Liver (tissue), 7 donors: ENCODE measurements at regions not wholly inside any gene's neighbourhood (a gene's known extent, or its start where the extent isn't known, plus 50 kb on each side); places are given as distances from the start of the nearest gene placed in this dataset.
"Not testable (repeated sequence)": the region's sequence is repeated elsewhere in the genome, so short reads cannot be mapped to it uniquely, and the experiment has no call there.

ENCODE experiments used
- DNase-seq: peaks from one replicate; pipeline ENCODE4 v3.0.0-alpha.2; 2017; ENCODE audit warnings: low spot score
- H3K27ac ChIP-seq, 2 donors: one replicate each; pipeline ENCODE4 v1.7.0; 2013; ENCODE audit warnings: inconsistent platforms in 2 of 2, low read length in 2 of 2, control low read depth in 1 of 2, low read depth in 1 of 2, mild to moderate bottlenecking in 1 of 2
- H3K27me3 ChIP-seq, 4 donors: one replicate each; pipeline versions ENCODE4 v1.6.1 to v1.7.0; 2013; ENCODE audit warnings: low read length in 3 of 4, inconsistent platforms in 1 of 4, mild to moderate bottlenecking in 1 of 4, moderate library complexity in 1 of 4; ENCODE audit not compliant: control insufficient read depth in 4 of 4, insufficient read depth in 4 of 4
- H3K36me3 ChIP-seq, 4 donors: one replicate each; pipeline versions ENCODE4 v1.6.1 to v1.7.0; 2013; ENCODE audit warnings: low read length in 3 of 4, mild to moderate bottlenecking in 3 of 4, low read depth in 1 of 4, moderate library complexity in 1 of 4; ENCODE audit not compliant: control insufficient read depth in 4 of 4, insufficient read depth in 3 of 4
- H3K4me1 ChIP-seq, 4 donors: one replicate each; pipeline versions ENCODE4 v1.6.1 to v1.7.0; 2013; ENCODE audit warnings: low read length in 3 of 4, mild to moderate bottlenecking in 3 of 4, moderate library complexity in 1 of 4; ENCODE audit not compliant: control insufficient read depth in 4 of 4, insufficient read depth in 4 of 4
- H3K4me3 ChIP-seq, 3 donors: one replicate each; pipeline versions ENCODE4 v1.6.1 to v1.7.0; 2013; ENCODE audit warnings: low read length in 3 of 3, control low read depth in 1 of 3, low read depth in 1 of 3, mild to moderate bottlenecking in 1 of 3
- H3K9ac ChIP-seq, 2 donors: one replicate each; pipeline ENCODE4 v1.7.0; 2013; ENCODE audit warnings: low read length in 2 of 2, mild to moderate bottlenecking in 2 of 2, moderate library complexity in 2 of 2, control low read depth in 1 of 2, low read depth in 1 of 2
- H3K9me3 ChIP-seq, 4 donors: one replicate each; pipeline versions ENCODE4 v1.6.1 to v1.7.0; 2013; ENCODE audit warnings: low read length in 3 of 4; ENCODE audit not compliant: control insufficient read depth in 4 of 4
- EGR1 ChIP-seq, 2 donors: IDR thresholded peaks; 2 replicates each; pipeline ENCODE4 v1.6.1; 2016 to 2018; ENCODE audit warnings: antibody characterized with exemption in 2 of 2, low read depth in 2 of 2
- FOXA1 ChIP-seq: IDR thresholded peaks from 2 replicates; pipeline ENCODE4 v1.6.1; 2016; ENCODE audit warnings: antibody characterized with exemption
- HNF4A ChIP-seq, 2 donors: conservative IDR thresholded peaks; 2 replicates each; pipeline ENCODE4 v1.6.1; 2016; ENCODE audit warnings: antibody characterized with exemption in 2 of 2, mild to moderate bottlenecking in 2 of 2
- HNF4G ChIP-seq: IDR thresholded peaks from 2 replicates; pipeline ENCODE4 v1.6.1; 2016; ENCODE audit warnings: antibody characterized with exemption
- JUND ChIP-seq, 2 donors: IDR thresholded peaks; 2 replicates each; pipeline ENCODE4 v1.6.1; 2016; ENCODE audit warnings: antibody characterized with exemption in 2 of 2
- RXRA ChIP-seq, 2 donors: IDR thresholded peaks; 2 replicates each; pipeline ENCODE4 v1.6.1; 2017 to 2018; ENCODE audit warnings: antibody characterized with exemption in 2 of 2, mild to moderate bottlenecking in 1 of 2
- SP1 ChIP-seq: IDR thresholded peaks from 2 replicates; pipeline ENCODE4 v1.6.1; 2018; ENCODE audit warnings: antibody characterized with exemption, mild to moderate bottlenecking
- TAF1 ChIP-seq: conservative IDR thresholded peaks from 2 replicates; pipeline ENCODE4 v1.6.1; 2016; ENCODE audit warnings: antibody characterized with exemption, mild to moderate bottlenecking
- WGBS: extraction: QIAGEN DNeasy Blood & Tissue Kit; methylation state at CpG from one replicate; pipeline ENCODE4 v1.1.7; 2013; 5-methylcytosine and 5-hydroxymethylcytosine counted together
- TF ChIP-seq, protein P1 (sequence below): IDR thresholded peaks from 2 replicates; pipeline ENCODE4 v1.6.1; 2016; ENCODE audit warnings: antibody characterized with exemption
- TF ChIP-seq, protein P2 (sequence below): IDR thresholded peaks from 2 replicates; pipeline ENCODE4 v1.6.1; 2016; ENCODE audit warnings: antibody characterized with exemption
- TF ChIP-seq, protein P3 (sequence below): IDR thresholded peaks from 2 replicates; pipeline ENCODE4 v1.6.1; 2016; ENCODE audit warnings: antibody characterized with exemption
- TF ChIP-seq, protein P4 (sequence below): IDR thresholded peaks from 2 replicates; pipeline ENCODE4 v1.6.1; 2016; ENCODE audit warnings: antibody characterized with exemption, mild to moderate bottlenecking
- donor health status: healthy.
- donor health status: healthy.
- donor health status: healthy.
- donor health status: healthy.

DNA sequence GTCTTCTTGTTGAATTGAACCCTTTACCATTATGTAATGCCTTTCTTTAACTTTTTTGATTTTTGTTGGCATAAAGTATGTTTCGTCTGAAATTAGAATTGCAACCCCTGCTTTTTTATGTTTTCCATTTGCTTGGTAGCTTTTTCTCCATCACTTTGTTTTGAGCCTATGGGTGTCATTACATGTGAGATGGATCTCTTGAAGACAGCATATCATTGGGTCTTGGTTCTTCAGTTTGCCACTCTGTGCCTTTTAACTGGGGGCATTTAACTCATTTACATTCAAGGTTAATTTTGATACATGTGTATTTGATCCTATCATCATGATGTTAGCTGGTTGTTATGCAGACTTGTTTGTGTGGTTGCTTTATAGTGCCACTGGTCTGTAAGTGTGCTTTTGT is 489.4 kb upstream of the TNP1 start:
- H3K9ac ChIP-seq = no peak overlapping the region
- H3K27me3 ChIP-seq = no peaks in the 10 kb centered on the region
- 5% methylated on average over 1 of the region's 1 CpG for WGBS
- DNase-seq = no peak
- no peak overlapping the region for H3K27ac ChIP-seq
- no peaks in the 10 kb centered on the region for H3K36me3 ChIP-seq
- no peak overlapping the region for H3K4me3 ChIP-seq
- no peak for TF ChIP-seq SP1
- TF ChIP-seq, protein P1, sequence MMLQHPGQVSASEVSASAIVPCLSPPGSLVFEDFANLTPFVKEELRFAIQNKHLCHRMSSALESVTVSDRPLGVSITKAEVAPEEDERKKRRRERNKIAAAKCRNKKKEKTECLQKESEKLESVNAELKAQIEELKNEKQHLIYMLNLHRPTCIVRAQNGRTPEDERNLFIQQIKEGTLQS = no peak
- no peak for TF ChIP-seq EGR1 (IDR thresholded peaks at IDR 0.05; ENCODE audit: low read depth in 2 of 2)
- no peak for TF ChIP-seq HNF4G
- TF ChIP-seq TAF1 = no peak
- TF ChIP-seq, protein P2, sequence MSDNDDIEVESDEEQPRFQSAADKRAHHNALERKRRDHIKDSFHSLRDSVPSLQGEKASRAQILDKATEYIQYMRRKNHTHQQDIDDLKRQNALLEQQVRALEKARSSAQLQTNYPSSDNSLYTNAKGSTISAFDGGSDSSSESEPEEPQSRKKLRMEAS = no peak
- TF ChIP-seq, protein P3, sequence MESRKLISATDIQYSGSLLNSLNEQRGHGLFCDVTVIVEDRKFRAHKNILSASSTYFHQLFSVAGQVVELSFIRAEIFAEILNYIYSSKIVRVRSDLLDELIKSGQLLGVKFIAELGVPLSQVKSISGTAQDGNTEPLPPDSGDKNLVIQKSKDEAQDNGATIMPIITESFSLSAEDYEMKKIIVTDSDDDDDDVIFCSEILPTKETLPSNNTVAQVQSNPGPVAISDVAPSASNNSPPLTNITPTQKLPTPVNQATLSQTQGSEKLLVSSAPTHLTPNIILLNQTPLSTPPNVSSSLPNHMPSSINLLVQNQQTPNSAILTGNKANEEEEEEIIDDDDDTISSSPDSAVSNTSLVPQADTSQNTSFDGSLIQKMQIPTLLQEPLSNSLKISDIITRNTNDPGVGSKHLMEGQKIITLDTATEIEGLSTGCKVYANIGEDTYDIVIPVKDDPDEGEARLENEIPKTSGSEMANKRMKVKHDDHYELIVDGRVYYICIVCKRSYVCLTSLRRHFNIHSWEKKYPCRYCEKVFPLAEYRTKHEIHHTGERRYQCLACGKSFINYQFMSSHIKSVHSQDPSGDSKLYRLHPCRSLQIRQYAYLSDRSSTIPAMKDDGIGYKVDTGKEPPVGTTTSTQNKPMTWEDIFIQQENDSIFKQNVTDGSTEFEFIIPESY = no peak
- H3K9me3 ChIP-seq = peaks cover 0 to 5% (median 0%) of the 10 kb centered on the region in 4 donors
- H3K4me1 ChIP-seq = no peaks in the 10 kb centered on the region

DNA sequence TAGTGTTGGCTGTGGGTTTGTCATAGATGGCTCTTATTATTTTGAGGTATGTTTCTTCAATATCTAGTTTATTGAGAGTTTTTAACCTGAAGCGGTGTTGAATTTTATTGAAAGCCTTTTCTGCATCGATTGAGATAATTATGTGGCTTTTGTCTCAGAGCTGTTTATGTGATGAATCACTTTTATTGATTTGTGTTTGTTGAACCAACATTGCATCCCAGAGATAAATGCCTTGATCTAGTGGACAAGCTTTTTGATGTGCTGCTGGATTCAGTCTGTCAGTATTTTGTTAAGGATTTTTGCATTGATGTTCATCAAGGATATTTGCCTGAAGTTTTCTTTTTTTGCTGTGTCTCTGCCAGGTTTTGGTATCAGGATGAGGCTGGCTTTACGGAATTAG is 487.8 kb upstream of the TNP1 start:
- H3K9me3 ChIP-seq, H3K27me3 ChIP-seq, H3K4me1 ChIP-seq, H3K27ac ChIP-seq, H3K9ac ChIP-seq, DNase-seq, H3K4me3 ChIP-seq, H3K36me3 ChIP-seq: not testable (repeated sequence)
- 22% methylated on average over 3 of the region's 3 CpGs for WGBS

DNA sequence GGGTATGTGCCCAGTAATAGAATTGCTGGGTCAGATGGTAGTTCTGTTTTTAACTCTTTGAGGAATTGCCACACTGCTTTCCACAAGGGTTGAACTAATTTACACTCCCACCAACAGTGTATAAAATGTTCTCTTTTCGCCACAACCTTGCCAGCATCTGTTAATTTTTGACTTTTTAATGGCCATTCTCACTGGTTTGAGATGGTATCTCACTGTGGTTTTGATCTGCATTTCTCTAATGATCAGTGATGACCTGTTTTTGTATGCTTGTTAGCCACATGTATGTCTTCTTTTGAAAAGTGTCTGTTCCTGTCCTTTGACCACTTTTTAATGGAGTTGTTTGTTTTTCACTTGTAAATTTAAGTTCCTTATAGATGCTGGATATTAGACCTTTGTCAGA is 486.2 kb upstream of the TNP1 start:
- not testable (repeated sequence) for H3K9me3 ChIP-seq, H3K27me3 ChIP-seq, H3K36me3 ChIP-seq, DNase-seq, H3K4me1 ChIP-seq, H3K4me3 ChIP-seq, H3K27ac ChIP-seq, H3K9ac ChIP-seq
- WGBS = 84% methylated on average over 1 of the region's 1 CpG

DNA sequence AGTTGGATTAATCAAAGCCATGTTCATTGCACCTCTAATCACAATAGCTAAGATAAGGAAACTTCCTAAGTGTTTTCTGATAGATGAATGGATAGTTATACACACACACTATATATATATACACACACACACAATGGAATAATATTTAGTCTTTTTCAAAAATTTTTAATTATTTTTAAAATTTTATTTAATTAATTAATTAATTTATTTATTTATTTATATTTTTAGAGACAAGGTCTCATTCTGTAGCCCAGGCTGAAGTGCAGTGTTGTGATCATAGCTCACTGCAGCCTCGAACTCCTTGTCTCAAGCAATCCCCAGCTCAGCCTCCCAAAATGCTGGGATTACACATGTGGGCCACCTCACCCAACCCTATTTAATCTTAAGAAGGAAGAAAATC is 481.0 kb upstream of the TNP1 start:
- Histone ChIP-seq H3K27ac (no peak overlapping the region), H3K27me3 (no peaks in the 10 kb centered on the region), H3K9ac (no peak overlapping the region), H3K36me3 (no peaks in the 10 kb centered on the region), H3K4me1 (no peaks in the 10 kb centered on the region), H3K4me3 (no peak overlapping the region), H3K9me3 (no peaks in the 10 kb centered on the region)
- 95% methylated on average over 1 of the region's 1 CpG for WGBS
- no peak for TF ChIP-seq FOXA1
- DNase-seq = no peak

DNA sequence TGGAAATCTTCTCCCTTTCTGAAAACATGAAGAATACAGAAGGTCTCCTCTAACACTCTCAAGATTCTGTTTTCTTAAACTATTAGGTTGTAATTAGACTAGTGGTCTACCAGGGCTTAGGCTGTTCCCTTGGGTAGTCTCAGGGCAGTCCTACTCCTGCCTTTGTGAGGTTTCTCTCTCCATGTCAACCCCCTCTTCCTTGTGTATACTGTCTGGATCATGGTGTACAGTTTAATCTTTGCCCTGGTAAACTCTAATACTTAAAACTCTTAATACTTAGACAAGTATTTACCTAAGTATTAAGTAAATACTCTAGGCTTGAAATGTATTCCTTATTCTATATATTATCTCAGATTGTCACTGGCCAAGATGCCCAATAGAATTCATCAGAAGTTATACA is 480.3 kb upstream of the TNP1 start:
- no peaks in the 10 kb centered on the region for H3K9me3 ChIP-seq
- H3K27ac ChIP-seq = no peak overlapping the region
- no peaks in the 10 kb centered on the region for H3K36me3 ChIP-seq
- DNase-seq = no peak
- H3K9ac ChIP-seq = no peak overlapping the region
- H3K4me1 ChIP-seq = no peaks in the 10 kb centered on the region
- H3K27me3 ChIP-seq = no peaks in the 10 kb centered on the region
- H3K4me3 ChIP-seq = no peak overlapping the region
- TF ChIP-seq EGR1 (IDR thresholded peaks at IDR 0.05; ENCODE audit: low read depth in 2 of 2) (no peak), HNF4G (no peak), JUND (IDR thresholded peaks at IDR 0.05) (no peak), HNF4A (conservative IDR thresholded peaks at IDR 0.05) (no peak), SP1 (no peak), RXRA (IDR thresholded peaks at IDR 0.05) (no peak)
- TF ChIP-seq, protein P4, sequence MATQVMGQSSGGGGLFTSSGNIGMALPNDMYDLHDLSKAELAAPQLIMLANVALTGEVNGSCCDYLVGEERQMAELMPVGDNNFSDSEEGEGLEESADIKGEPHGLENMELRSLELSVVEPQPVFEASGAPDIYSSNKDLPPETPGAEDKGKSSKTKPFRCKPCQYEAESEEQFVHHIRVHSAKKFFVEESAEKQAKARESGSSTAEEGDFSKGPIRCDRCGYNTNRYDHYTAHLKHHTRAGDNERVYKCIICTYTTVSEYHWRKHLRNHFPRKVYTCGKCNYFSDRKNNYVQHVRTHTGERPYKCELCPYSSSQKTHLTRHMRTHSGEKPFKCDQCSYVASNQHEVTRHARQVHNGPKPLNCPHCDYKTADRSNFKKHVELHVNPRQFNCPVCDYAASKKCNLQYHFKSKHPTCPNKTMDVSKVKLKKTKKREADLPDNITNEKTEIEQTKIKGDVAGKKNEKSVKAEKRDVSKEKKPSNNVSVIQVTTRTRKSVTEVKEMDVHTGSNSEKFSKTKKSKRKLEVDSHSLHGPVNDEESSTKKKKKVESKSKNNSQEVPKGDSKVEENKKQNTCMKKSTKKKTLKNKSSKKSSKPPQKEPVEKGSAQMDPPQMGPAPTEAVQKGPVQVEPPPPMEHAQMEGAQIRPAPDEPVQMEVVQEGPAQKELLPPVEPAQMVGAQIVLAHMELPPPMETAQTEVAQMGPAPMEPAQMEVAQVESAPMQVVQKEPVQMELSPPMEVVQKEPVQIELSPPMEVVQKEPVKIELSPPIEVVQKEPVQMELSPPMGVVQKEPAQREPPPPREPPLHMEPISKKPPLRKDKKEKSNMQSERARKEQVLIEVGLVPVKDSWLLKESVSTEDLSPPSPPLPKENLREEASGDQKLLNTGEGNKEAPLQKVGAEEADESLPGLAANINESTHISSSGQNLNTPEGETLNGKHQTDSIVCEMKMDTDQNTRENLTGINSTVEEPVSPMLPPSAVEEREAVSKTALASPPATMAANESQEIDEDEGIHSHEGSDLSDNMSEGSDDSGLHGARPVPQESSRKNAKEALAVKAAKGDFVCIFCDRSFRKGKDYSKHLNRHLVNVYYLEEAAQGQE = no peak
- TF ChIP-seq, protein P3 = no peak
